CD4-positive, alpha-beta T cell (primary cell): ENCODE measurements at regions not wholly inside any gene's neighbourhood (a gene's known extent, or its start where the extent isn't known, plus 50 kb on each side); places are given as distances from the start of the nearest gene placed in this dataset.

Experiments
- ATAC-seq: fragments of 200-7000 bp; cut with Tn5 transposase; one replicate; pipeline ENCODE4 v1.10.0; 2022; ENCODE audit warnings: mild to moderate bottlenecking; ENCODE audit not compliant: poor library complexity
- CTCF ChIA-PET: fragments of 350-600 bp; sonication (Branson Sonifier 250); formaldehyde crosslinking; loops from one replicate; lab custom pipeline; 2021; ENCODE audit warnings: antibody characterized with exemption, inconsistent platforms; lab: Charles Lee
- POLR2A ChIA-PET: fragments of 350-600 bp; sonication (Branson Sonifier 250); formaldehyde crosslinking; loops from one replicate; lab custom pipeline; 2021; ENCODE audit warnings: antibody characterized with exemption, inconsistent platforms; lab: Charles Lee
- DNase-seq, 14 experiments: peaks; one replicate each; pipeline ENCODE4 v3.0.0-alpha.2; 2013 to 2020; ENCODE audit warnings: mixed read lengths in 2 of 14
- H3K27ac ChIP-seq, 2 donors: one replicate each; pipeline versions ENCODE4 v1.5.1 to v1.7.0; 2013; ENCODE audit warnings: low read length in 2 of 2, low read depth in 1 of 2, mild to moderate bottlenecking in 1 of 2
- H3K27me3 ChIP-seq, 2 experiments: 1 replicate in 1 of 2; 2 replicates in 1 of 2; pipeline versions ENCODE4 v1.6.1 to v1.7.0; 2013; ENCODE audit warnings: low read length in 2 of 2, control low read depth in 1 of 2, mild to moderate bottlenecking in 1 of 2, moderate library complexity in 1 of 2; ENCODE audit not compliant: insufficient read depth in 2 of 2, control insufficient read depth in 1 of 2
- H3K36me3 ChIP-seq: one replicate; pipeline ENCODE4 v1.6.1; 2013; ENCODE audit warnings: low read length, control low read depth; ENCODE audit not compliant: insufficient read depth
- H3K4me1 ChIP-seq: one replicate; pipeline ENCODE4 v1.6.1; 2013; ENCODE audit warnings: low read length, control low read depth; ENCODE audit not compliant: insufficient read depth
- H3K4me3 ChIP-seq: one replicate; pipeline ENCODE4 v1.5.1; 2013; ENCODE audit warnings: mild to moderate bottlenecking, low read length, moderate library complexity
- H3K9me3 ChIP-seq, 2 experiments: 1 replicate in 1 of 2; 2 replicates in 1 of 2; pipeline versions ENCODE4 v1.6.1 to v1.7.0; 2013; ENCODE audit warnings: low read length in 2 of 2, mild to moderate bottlenecking in 2 of 2, control low read depth in 1 of 2, moderate library complexity in 1 of 2; ENCODE audit not compliant: control insufficient read depth in 1 of 2, insufficient read depth in 1 of 2
- H3K27ac Mint-ChIP-seq: one replicate; pipeline ENCODE4 v1.8.0; 2020; ENCODE audit warnings: mixed read lengths
- H3K27me3 Mint-ChIP-seq: one replicate; pipeline ENCODE4 v1.8.0; 2021; ENCODE audit warnings: mixed read lengths
- H3K36me3 Mint-ChIP-seq: one replicate; pipeline ENCODE4 v1.8.0; 2021; ENCODE audit warnings: low read depth, mixed read lengths
- H3K4me1 Mint-ChIP-seq: one replicate; pipeline ENCODE4 v1.8.0; 2021; ENCODE audit warnings: low read depth, mixed read lengths
- H3K4me3 Mint-ChIP-seq: one replicate; pipeline ENCODE4 v1.8.0; 2020; ENCODE audit warnings: mild to moderate bottlenecking, mixed read lengths
- H3K9me3 Mint-ChIP-seq: one replicate; pipeline ENCODE4 v1.8.0; 2020; ENCODE audit warnings: mixed read lengths
- CTCF ChIP-seq: fragments of 200-600 bp; IDR thresholded peaks from one replicate; pipeline ENCODE4 v1.8.0; 2022; ENCODE audit warnings: antibody characterized with exemption, mild to moderate bottlenecking
- intact Hi-C, 2 experiments: fragments of 100-400 bp; cut with DNase I in 1 of 2; cut with micrococcal nuclease in 1 of 2; formaldehyde crosslinking; loops; one replicate each; pipeline versions ENCODE4 v1.15.1 to v1.9.0; 2023 to 2025; cut with DNase I, micrococcal nuclease

DNA sequence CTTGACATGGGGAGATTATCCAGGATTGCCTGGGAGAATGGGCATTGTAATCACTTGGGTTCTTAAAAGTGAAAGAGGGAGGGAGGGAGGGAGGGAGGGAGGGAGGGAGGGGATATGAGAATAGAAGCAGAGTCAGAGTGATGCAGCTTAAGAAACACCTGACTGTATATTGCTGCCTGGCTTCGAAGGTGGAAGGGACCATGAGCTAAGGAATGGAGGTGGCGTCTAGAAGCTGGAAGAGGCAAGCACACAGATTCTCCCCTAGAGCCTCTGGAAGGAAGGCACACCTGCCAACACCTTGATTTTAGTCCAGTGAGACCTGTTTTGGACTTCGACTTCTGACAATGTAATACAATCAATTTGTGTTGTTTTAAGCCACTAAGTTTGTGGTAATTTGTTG, 78.4 kb downstream of the PRL start:
- no peak overlapping the region for H3K27ac ChIP-seq
- H3K9me3 ChIP-seq = peaks cover 0 to 7% of the 10 kb centered on the region in 2 experiments
- H3K36me3 Mint-ChIP-seq = no peaks in the 10 kb centered on the region

DNA sequence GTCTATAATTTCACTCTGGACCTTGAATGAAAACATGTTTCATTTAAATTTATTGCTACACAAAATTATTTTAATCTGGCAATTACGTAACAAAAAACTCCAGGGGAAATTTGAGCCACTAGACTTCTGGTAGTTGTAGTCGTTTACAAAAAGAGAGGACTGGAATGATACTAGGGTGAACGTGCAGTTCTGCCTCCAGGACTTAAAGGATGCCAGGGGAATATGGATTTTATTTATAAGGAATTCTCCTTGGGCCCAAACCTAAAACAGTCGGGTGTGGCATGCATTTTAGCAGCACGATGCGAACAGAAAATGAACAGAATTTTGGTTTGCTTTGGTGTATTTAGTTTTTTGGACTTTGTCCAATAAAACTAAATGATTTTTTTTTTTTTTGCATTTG, 76.9 kb downstream of the PRL start:
- Histone ChIP-seq H3K27me3 (no peaks in the 10 kb centered on the region), H3K4me1 (no peaks in the 10 kb centered on the region), H3K36me3 (no peaks in the 10 kb centered on the region), H3K4me3 (no peak overlapping the region), H3K27ac (no peak overlapping the region), H3K9me3 (peaks cover 0 to 3% of the 10 kb centered on the region in 2 experiments)
- Mint-ChIP-seq H3K4me1 (no peaks in the 10 kb centered on the region), H3K27me3 (no peaks in the 10 kb centered on the region), H3K9me3 (no peaks in the 10 kb centered on the region), H3K27ac (no peak overlapping the region), H3K36me3 (no peaks in the 10 kb centered on the region), H3K4me3 (no peak overlapping the region)
- CTCF ChIA-PET = no interaction called here
- intact Hi-C loops = no loop called here
- POLR2A ChIA-PET = no interaction called here
- no peak for TF ChIP-seq CTCF
- no peak for ATAC-seq
- DNase-seq = no peak

More for the DNA sequence above, 78.4 kb downstream of the PRL start:
- no peak overlapping the region for H3K27ac Mint-ChIP-seq
- H3K4me1 ChIP-seq = no peaks in the 10 kb centered on the region
- ATAC-seq (no peak), DNase-seq (no peak)
- intact Hi-C loops = no loop called here
- ChIA-PET CTCF (no interaction called here), POLR2A (no interaction called here)
- no peaks in the 10 kb centered on the region for H3K9me3 Mint-ChIP-seq
- no peak for TF ChIP-seq CTCF
- no peak overlapping the region for H3K4me3 Mint-ChIP-seq
- H3K36me3 ChIP-seq = no peaks in the 10 kb centered on the region
- no peak overlapping the region for H3K4me3 ChIP-seq
- no peaks in the 10 kb centered on the region for H3K27me3 Mint-ChIP-seq
- H3K27me3 ChIP-seq = no peaks in the 10 kb centered on the region
- no peaks in the 10 kb centered on the region for H3K4me1 Mint-ChIP-seq

GRCh38 chr6:22221211-22221610, 75.6 kb downstream of the PRL start:
- Mint-ChIP-seq H3K4me1 (no peaks in the 10 kb centered on the region), H3K27me3 (no peaks in the 10 kb centered on the region), H3K36me3 (no peaks in the 10 kb centered on the region), H3K9me3 (no peaks in the 10 kb centered on the region), H3K4me3 (no peak overlapping the region), H3K27ac (no peak overlapping the region)
- TF ChIP-seq CTCF = no peak
- H3K36me3 ChIP-seq = no peaks in the 10 kb centered on the region
- no peaks in the 10 kb centered on the region for H3K27me3 ChIP-seq
- intact Hi-C loops = no loop called here
- H3K9me3 ChIP-seq = peaks cover 0 to 3% of the 10 kb centered on the region in 2 experiments
- H3K4me1 ChIP-seq = no peaks in the 10 kb centered on the region
- POLR2A ChIA-PET = no interaction called here
- H3K27ac ChIP-seq = no peak overlapping the region
- ATAC-seq = no peak
- H3K4me3 ChIP-seq = no peak overlapping the region
- DNase-seq = no peak
- CTCF ChIA-PET = no interaction called here
